H4 (cell line): ENCODE measurements at regions not wholly inside any gene's neighbourhood (a gene's known extent, or its start where the extent isn't known, plus 50 kb on each side); places are given as distances from the start of the nearest gene placed in this dataset.

Experiments
- DNase-seq: peaks from one replicate; pipeline ENCODE4 v3.0.0-alpha.2; 2015; ENCODE audit warnings: low spot score

DNA sequence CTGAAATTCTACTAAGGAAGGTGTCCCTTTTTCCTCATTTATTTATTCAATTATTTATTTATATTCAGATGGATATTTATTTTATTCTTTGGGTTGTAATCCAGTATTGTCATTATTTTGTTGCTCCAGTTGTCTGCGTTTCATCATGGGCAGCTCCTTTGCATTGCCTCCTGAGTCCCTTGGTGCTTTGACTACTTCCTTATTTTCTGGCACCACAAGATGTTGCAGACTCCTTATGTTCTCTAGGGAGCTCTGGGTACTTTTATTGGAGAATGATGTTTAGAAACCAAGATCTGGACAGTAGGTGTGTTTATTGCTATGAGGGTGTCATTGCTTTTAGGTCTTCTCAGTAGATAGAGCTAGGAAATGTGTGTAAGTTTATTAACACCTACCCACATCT is 59.9 kb upstream of the ERRFI1 start:
- no peak for DNase-seq

DNA sequence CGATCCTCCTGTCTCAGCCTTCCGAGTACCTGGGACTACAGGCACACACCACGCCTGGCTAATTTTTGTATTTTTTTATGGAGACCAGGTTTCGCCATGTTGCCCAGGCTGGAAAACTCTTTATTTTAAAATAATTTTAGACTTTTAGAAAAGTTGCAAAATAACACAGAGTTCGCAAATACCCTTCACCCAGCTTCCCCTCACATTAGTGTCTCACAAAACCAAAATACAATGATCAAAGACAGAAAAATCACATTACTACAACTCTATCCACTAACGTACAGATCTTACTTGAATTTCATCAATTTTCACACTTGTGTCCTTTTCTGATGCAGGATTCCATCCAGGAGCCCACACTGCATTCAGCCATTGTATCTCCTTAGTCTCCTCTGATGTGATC is 58.8 kb upstream of the ERRFI1 start:
- DNase-seq = no peak

DNA sequence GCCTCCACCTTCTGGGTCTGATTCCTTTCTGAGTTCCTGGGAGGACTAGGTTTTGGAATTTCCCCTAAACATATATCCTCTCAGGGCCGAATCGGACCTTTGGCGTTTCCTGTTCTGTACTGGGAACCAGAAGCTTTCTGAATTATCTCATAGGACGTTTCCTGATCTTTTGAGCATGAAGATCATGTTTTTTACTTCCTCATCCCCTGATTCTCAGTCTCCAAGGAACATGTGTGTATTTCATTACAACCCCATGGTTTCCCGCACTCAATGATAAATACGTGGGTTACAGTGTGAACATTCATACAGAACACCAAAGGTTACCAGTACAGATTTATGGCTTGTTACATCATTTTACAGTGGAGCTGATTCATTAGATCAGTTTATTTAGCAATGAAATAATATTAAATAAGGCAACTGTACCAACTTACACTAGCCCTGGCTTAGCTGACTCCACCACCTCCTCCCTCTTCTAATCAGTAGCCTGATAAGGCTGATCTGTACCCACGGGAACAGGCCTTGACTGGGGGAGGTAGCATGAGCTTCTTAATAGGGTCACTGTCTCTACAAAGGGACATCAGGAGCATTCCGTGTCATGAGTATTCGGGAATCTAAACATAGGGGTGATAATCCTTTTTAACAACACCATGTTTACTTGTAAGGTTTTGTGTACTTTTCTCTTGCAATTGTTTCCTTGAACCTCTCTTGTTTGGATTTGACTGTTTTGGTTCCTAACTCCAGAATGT is 57.8 kb upstream of the ERRFI1 start:
- DNase-seq = no peak

DNA sequence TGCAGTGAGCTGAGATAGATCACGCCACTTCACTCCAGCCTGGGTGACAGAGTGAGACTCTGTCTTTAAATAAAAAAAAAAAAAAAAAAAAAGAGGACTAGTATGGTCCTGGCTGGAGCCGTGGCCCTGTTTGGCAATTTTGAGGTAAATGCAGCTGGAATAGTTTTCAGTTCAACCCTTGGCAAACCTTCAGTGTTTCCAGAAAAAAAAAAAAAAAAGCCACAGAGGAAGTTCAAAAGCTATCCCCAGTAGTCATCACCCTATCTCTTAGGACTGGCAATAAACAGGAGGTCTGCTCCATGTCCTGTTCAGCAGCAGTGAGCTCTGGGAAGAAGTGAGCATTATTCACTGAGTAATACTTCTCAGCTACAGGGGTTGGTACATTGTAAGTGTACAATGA is 56.8 kb upstream of the ERRFI1 start:
- peak; percentile 90 for DNase-seq

DNA sequence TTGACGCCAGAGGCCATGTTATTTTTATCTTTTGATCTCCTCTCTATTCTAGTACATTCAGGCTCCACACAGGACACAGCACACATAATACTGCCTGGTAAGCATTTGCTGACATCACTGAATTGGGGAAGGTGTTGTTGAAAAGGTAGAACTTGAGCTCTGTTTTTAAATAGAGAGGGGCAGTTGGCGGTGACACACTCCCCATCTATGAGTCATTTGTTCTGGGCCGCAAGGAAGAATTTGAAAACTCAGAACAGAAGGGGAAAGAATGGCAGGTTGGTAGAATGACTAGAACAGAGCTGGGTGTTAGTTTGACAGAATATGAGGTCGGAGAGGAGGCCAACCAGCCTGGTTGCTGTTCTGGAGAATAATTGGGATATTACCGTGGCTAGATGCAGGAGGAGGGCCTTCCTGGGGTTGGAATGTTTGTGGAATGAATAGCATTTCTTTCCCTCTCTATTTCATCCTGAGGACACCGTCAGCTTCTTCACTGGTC is 52.1 kb upstream of the ERRFI1 start:
- DNase-seq = peak; percentile 87

DNA sequence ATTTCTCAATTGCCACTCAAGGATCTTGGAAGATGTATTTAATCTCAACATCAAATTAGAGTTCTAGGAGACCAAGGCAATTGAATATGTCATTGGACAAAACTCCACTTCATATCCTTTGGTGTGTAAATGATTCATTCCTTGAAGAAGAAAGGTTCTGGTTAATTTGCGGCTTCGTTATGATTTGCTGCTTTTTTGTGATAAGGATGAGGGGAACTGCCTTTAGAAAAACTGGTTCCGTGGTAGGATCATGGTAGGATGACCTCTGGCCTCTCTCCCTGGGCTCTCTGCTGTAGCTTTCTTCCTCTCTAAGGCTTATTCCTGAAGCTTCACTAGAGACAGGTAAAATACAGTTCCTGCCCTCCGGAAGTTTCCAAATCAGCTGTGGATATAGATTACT is 51.5 kb upstream of the ERRFI1 start:
- DNase-seq = peak; percentile 36

DNA sequence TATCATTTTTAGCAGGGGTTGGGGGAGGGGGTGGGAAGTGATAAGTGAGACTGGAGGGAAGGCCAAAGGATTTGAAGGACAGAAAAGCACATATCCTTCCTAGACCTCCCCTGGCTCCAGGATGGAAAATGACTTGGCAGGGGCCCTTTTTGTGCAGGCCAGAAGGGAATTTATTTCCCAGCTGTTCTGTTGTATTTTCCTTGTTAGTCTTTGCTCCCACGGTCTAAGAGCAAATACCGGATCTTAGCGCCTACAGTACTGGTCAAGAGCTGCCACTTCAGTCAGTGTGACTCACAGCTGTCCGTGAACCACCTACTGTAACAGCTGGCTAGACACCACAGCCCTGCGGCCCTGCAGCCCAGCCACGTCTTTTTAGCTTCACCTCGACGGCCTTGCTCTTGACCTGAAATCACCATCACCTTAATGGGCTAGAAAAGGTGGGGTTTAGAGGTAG is 51.0 kb upstream of the ERRFI1 start:
- DNase-seq = peak; percentile 98

DNA sequence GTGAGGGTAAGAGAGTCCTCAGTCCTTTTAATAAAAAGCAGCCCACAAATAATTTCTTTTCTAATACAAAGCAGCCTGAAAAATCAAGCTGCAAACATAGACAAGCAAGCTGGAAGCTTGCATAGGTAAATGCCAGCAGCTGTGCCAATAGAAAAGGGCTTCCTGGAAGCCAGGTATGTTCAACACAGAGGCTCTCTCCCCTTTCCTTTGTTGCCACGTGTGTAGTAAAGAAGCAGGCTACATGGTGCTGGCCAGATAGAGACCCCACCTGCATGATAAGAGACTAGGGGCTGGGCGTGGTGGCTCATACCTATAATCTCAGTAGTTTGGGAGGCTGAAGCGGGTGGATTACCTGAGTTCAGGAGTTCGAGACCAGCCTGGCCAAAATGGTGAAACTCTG is 50.1 kb upstream of the ERRFI1 start:
- no peak for DNase-seq
